MM.1S (cell line): ENCODE measurements at regions not wholly inside any gene's neighbourhood (a gene's known extent, or its start where the extent isn't known, plus 50 kb on each side); places are given as distances from the start of the nearest gene placed in this dataset.

ENCODE experiments used
- DNase-seq: peaks from one replicate; pipeline ENCODE4 v3.0.0-alpha.2; 2015
- H2AFZ ChIP-seq: fragments of 300-600 bp; sonication (generic); 2 replicates; pipeline ENCODE4 v1.6.0; 2016; ENCODE audit warnings: antibody characterized with exemption, low read length
- H3F3A ChIP-seq: fragments of 300-600 bp; sonication (generic); 2 replicates; pipeline ENCODE4 v1.6.1; 2016; ENCODE audit warnings: mild to moderate bottlenecking, antibody characterized with exemption, low read length, moderate library complexity, mixed read lengths; ENCODE audit not compliant: insufficient read depth
- H3K27ac ChIP-seq: fragments of 300-600 bp; sonication (generic); 2 replicates; pipeline ENCODE4 v1.5.1; 2016; ENCODE audit warnings: mild to moderate bottlenecking, low read length
- H3K27me3 ChIP-seq: fragments of 300-600 bp; sonication (generic); replicated peaks from 2 replicates; pipeline ENCODE4 v1.6.0; 2016; ENCODE audit warnings: low read length; ENCODE audit not compliant: insufficient read depth
- H3K36me3 ChIP-seq: fragments of 300-600 bp; sonication (generic); replicated peaks from 2 replicates; pipeline ENCODE4 v1.6.1; 2016; ENCODE audit warnings: mild to moderate bottlenecking, low read length, mixed read lengths; ENCODE audit not compliant: insufficient read depth
- H3K4me1 ChIP-seq: fragments of 300-600 bp; sonication (generic); 2 replicates; pipeline ENCODE4 v1.6.1; 2016; ENCODE audit warnings: low read length, mixed read lengths
- H3K4me2 ChIP-seq: fragments of 300-600 bp; sonication (generic); 2 replicates; pipeline ENCODE4 v1.6.0; 2016; ENCODE audit warnings: low read depth, low read length
- H3K4me3 ChIP-seq: fragments of 300-600 bp; sonication (generic); 2 replicates; pipeline ENCODE4 v1.5.1; 2016; ENCODE audit warnings: low read length, mixed read lengths
- H3K79me2 ChIP-seq: fragments of 300-600 bp; sonication (generic); 2 replicates; pipeline ENCODE4 v1.6.1; 2016; ENCODE audit warnings: mixed run types, low read length, mixed read lengths
- H3K9ac ChIP-seq: fragments of 300-600 bp; sonication (generic); 2 replicates; pipeline ENCODE4 v1.6.1; 2016; ENCODE audit warnings: low read length, mixed read lengths
- H3K9me2 ChIP-seq: fragments of 300-600 bp; sonication (generic); replicated peaks from 2 replicates; pipeline ENCODE4 v1.6.1; 2016; ENCODE audit warnings: mild to moderate bottlenecking, low read length, mixed read lengths; ENCODE audit not compliant: insufficient read depth
- H3K9me3 ChIP-seq: fragments of 300-600 bp; sonication (generic); replicated peaks from 2 replicates; pipeline ENCODE4 v1.6.1; 2016; ENCODE audit warnings: mild to moderate bottlenecking, low read length, mixed read lengths; ENCODE audit not compliant: insufficient read depth
- H4K20me1 ChIP-seq: fragments of 300-600 bp; sonication (generic); 2 replicates; pipeline ENCODE4 v1.6.1; 2016; ENCODE audit warnings: mild to moderate bottlenecking, low read length, moderate library complexity, mixed read lengths; ENCODE audit not compliant: insufficient read depth
- CTCF ChIP-seq: fragments of 300-600 bp; sonication (generic); IDR thresholded peaks from 2 replicates; pipeline ENCODE4 v1.5.1; 2016; ENCODE audit warnings: antibody characterized with exemption, low read length, mixed read lengths
- EZH2 ChIP-seq: fragments of 300-600 bp; sonication (generic); optimal IDR thresholded peaks from 2 replicates; pipeline ENCODE3; 2017; ENCODE audit warnings: low read depth, mild to moderate bottlenecking, antibody characterized with exemption, low read length, mixed read lengths
- EZH2phosphoT487 ChIP-seq: fragments of 300-600 bp; sonication (generic); IDR thresholded peaks from 2 replicates; pipeline ENCODE4 v1.6.1; 2018; ENCODE audit warnings: antibody characterized with exemption, low read length

- H2AFZ ChIP-seq = no peak overlapping the region
- H4K20me1 ChIP-seq = no peaks in the 10 kb centered on the region
- H3K4me1 ChIP-seq = no peaks in the 10 kb centered on the region
- H3K4me3 ChIP-seq = no peak overlapping the region
- H3K27ac ChIP-seq = no peak overlapping the region
- no peaks in the 10 kb centered on the region for H3F3A ChIP-seq
- H3K9me2 ChIP-seq = no peaks in the 10 kb centered on the region
- no peaks in the 10 kb centered on the region for H3K79me2 ChIP-seq
- no peaks in the 10 kb centered on the region for H3K36me3 ChIP-seq
- H3K9me3 ChIP-seq = no peaks in the 10 kb centered on the region
- no peaks in the 10 kb centered on the region for H3K27me3 ChIP-seq
- H3K9ac ChIP-seq = no peak overlapping the region
- no peak overlapping the region for H3K4me2 ChIP-seq
- TF ChIP-seq CTCF (no peak), EZH2 (no peak), EZH2phosphoT487 (no peak)
- no peak for DNase-seq
Measured at GRCh38 chr4:149973181-149973580, 105.1 kb upstream of the DCLK2 start.

- Histone ChIP-seq H3K4me3 (no peak overlapping the region), H3K9me3 (no peaks in the 10 kb centered on the region), H2AFZ (no peak overlapping the region), H3K4me2 (no peak overlapping the region), H4K20me1 (no peaks in the 10 kb centered on the region), H3K27ac (no peak overlapping the region), H3K9me2 (no peaks in the 10 kb centered on the region), H3K27me3 (no peaks in the 10 kb centered on the region), H3K4me1 (no peaks in the 10 kb centered on the region), H3K79me2 (no peaks in the 10 kb centered on the region), H3K9ac (no peak overlapping the region), H3K36me3 (no peaks in the 10 kb centered on the region), H3F3A (no peaks in the 10 kb centered on the region)
- DNase-seq = no peak
- TF ChIP-seq EZH2 (no peak), CTCF (no peak), EZH2phosphoT487 (no peak)
Measured at GRCh38 chr4:149975172-149975571, 103.1 kb upstream of the DCLK2 start.

- TF ChIP-seq CTCF (no peak), EZH2 (no peak), EZH2phosphoT487 (no peak)
- no peaks in the 10 kb centered on the region for H3K79me2 ChIP-seq
- no peaks in the 10 kb centered on the region for H3K9me3 ChIP-seq
- no peaks in the 10 kb centered on the region for H4K20me1 ChIP-seq
- no peak for DNase-seq
- H2AFZ ChIP-seq = no peak overlapping the region
- no peak overlapping the region for H3K4me2 ChIP-seq
- H3F3A ChIP-seq = no peaks in the 10 kb centered on the region
- no peaks in the 10 kb centered on the region for H3K9me2 ChIP-seq
- no peak overlapping the region for H3K4me3 ChIP-seq
- no peaks in the 10 kb centered on the region for H3K27me3 ChIP-seq
- H3K9ac ChIP-seq = no peak overlapping the region
- H3K4me1 ChIP-seq = no peaks in the 10 kb centered on the region
- no peaks in the 10 kb centered on the region for H3K36me3 ChIP-seq
- H3K27ac ChIP-seq = no peak overlapping the region
Measured at GRCh38 chr4:149980121-149980682, 98.0 kb upstream of the DCLK2 start.
